ENCODE measurements at regions not wholly inside any gene's neighbourhood (a gene's known extent, or its start where the extent isn't known, plus 50 kb on each side); places are given as distances from the start of the nearest gene placed in this dataset.

DNA sequence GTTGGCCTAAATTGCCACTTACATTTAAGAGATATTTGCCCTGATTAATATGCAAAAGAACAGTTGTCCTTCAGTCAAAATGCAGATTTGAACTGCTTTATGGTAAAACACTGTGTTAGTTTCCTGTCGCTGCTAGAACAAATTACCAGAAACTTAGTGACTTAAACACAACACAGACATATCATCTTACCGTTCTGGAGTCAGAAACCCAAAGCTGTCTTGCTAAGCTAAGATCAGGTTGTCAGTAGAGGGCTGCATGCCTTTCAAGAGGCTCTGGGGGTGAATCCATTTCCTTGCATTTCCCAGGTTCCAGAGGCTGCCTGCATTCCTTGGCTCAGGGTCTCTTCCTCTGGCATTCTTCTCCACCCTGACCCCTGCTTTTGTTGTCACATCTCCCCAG is 149.5 kb downstream of the FAM161A start:
- ChIA-PET CTCF (no interaction called here), POLR2A (no interaction called here)
- H3K4me3 Mint-ChIP-seq (ENCODE audit: unreplicated experiment) = no peak overlapping the region

DNA sequence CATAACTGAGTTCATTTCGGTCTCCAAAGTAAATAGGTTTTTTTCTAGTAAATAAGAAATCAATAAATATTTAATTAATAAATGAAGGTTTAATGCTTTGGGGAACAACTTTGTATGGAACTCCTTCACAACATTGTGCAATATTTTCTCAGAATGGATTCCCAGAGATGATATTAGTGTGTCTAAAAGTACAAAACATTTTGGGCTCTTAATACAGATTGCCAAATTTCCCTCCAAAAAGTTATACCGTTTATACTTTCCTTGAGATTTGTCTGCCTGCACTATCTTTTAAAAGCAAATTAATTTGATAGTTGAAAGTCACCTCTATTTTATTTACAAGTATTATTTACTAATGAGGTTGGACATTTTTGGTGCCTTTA is 151.8 kb downstream of the FAM161A start:
- no peak for DNase-seq (ENCODE audit: unreplicated experiment)
- Mint-ChIP-seq H3K36me3 (ENCODE audit: insufficient read depth, unreplicated experiment) (no peaks in the 10 kb centered on the region), H3K9me3 (ENCODE audit: unreplicated experiment) (no peaks in the 10 kb centered on the region), H3K4me1 (ENCODE audit: insufficient read depth, unreplicated experiment) (no peaks in the 10 kb centered on the region), H3K27ac (ENCODE audit: low read depth, unreplicated experiment) (no peak overlapping the region), H3K4me3 (ENCODE audit: unreplicated experiment) (no peak overlapping the region), H3K27me3 (ENCODE audit: insufficient read depth, unreplicated experiment) (no peaks in the 10 kb centered on the region)
- TF ChIP-seq, protein P1, sequence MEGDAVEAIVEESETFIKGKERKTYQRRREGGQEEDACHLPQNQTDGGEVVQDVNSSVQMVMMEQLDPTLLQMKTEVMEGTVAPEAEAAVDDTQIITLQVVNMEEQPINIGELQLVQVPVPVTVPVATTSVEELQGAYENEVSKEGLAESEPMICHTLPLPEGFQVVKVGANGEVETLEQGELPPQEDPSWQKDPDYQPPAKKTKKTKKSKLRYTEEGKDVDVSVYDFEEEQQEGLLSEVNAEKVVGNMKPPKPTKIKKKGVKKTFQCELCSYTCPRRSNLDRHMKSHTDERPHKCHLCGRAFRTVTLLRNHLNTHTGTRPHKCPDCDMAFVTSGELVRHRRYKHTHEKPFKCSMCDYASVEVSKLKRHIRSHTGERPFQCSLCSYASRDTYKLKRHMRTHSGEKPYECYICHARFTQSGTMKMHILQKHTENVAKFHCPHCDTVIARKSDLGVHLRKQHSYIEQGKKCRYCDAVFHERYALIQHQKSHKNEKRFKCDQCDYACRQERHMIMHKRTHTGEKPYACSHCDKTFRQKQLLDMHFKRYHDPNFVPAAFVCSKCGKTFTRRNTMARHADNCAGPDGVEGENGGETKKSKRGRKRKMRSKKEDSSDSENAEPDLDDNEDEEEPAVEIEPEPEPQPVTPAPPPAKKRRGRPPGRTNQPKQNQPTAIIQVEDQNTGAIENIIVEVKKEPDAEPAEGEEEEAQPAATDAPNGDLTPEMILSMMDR (IDR thresholded peaks at IDR 0.05; ENCODE audit: unreplicated experiment) = no peak
- no TSS peak for BruUV-seq (replicated peaks)
- intact Hi-C loops (cut with micrococcal nuclease) = no loop called here
- CTCF ChIA-PET = interaction anchor here (0.6 to 0.8 kb wide), 2 partner anchors 71 to 88 kb away, joined by 3 read pairs; no protein-coding TSS in a partner anchor
- POLR2A ChIA-PET = interaction anchor here (1.5 kb wide), 1 partner anchor 9 kb away, joined by 4 read pairs; no protein-coding TSS in a partner anchor

More for the DNA sequence above, 149.5 kb downstream of the FAM161A start:
- Mint-ChIP-seq H3K27ac (ENCODE audit: low read depth, unreplicated experiment) (no peak overlapping the region), H3K4me1 (ENCODE audit: insufficient read depth, unreplicated experiment) (no peaks in the 10 kb centered on the region), H3K9me3 (ENCODE audit: unreplicated experiment) (no peaks in the 10 kb centered on the region), H3K36me3 (ENCODE audit: insufficient read depth, unreplicated experiment) (no peaks in the 10 kb centered on the region), H3K27me3 (ENCODE audit: insufficient read depth, unreplicated experiment) (no peaks in the 10 kb centered on the region)
- DNase-seq (ENCODE audit: unreplicated experiment) = no peak
- TF ChIP-seq, protein P1 (IDR thresholded peaks at IDR 0.05; ENCODE audit: unreplicated experiment) = no peak
- intact Hi-C loops (cut with micrococcal nuclease) = no loop called here
- no TSS peak for BruUV-seq (replicated peaks)

DNA sequence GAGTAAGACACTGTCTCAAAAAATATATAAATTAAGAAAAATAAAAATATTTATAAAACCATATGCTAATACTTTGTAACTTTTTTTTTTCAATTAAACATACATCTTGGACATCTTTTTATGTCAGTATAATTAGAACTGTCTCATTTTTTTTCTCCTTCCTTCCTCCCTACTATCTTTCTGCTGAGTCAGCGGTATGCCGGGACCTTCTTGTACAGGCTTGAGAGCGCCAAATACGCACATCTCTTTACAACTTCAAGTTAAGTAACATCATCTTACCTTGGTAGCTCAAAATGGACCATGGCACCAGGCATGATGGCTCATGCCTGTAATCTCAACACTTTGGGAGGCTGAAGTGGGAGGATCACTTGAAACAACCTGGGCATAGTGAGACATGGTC is 153.4 kb downstream of the FAM161A start:
- TF ChIP-seq, protein P1 (IDR thresholded peaks at IDR 0.05; ENCODE audit: unreplicated experiment) = no peak
- Mint-ChIP-seq H3K4me1 (ENCODE audit: insufficient read depth, unreplicated experiment) (no peaks in the 10 kb centered on the region), H3K36me3 (ENCODE audit: insufficient read depth, unreplicated experiment) (no peaks in the 10 kb centered on the region), H3K9me3 (ENCODE audit: unreplicated experiment) (no peaks in the 10 kb centered on the region), H3K27me3 (ENCODE audit: insufficient read depth, unreplicated experiment) (no peaks in the 10 kb centered on the region), H3K27ac (ENCODE audit: low read depth, unreplicated experiment) (no peak overlapping the region), H3K4me3 (ENCODE audit: unreplicated experiment) (no peak overlapping the region)
- POLR2A ChIA-PET = interaction anchor here (0.7 kb wide), 1 partner anchor 15 kb away, joined by 4 read pairs; no protein-coding TSS in a partner anchor
- DNase-seq (ENCODE audit: unreplicated experiment) = no peak
- CTCF ChIA-PET = no interaction called here
- intact Hi-C loops (cut with micrococcal nuclease) = no loop called here
- BruUV-seq (replicated peaks) = no TSS peak

DNA sequence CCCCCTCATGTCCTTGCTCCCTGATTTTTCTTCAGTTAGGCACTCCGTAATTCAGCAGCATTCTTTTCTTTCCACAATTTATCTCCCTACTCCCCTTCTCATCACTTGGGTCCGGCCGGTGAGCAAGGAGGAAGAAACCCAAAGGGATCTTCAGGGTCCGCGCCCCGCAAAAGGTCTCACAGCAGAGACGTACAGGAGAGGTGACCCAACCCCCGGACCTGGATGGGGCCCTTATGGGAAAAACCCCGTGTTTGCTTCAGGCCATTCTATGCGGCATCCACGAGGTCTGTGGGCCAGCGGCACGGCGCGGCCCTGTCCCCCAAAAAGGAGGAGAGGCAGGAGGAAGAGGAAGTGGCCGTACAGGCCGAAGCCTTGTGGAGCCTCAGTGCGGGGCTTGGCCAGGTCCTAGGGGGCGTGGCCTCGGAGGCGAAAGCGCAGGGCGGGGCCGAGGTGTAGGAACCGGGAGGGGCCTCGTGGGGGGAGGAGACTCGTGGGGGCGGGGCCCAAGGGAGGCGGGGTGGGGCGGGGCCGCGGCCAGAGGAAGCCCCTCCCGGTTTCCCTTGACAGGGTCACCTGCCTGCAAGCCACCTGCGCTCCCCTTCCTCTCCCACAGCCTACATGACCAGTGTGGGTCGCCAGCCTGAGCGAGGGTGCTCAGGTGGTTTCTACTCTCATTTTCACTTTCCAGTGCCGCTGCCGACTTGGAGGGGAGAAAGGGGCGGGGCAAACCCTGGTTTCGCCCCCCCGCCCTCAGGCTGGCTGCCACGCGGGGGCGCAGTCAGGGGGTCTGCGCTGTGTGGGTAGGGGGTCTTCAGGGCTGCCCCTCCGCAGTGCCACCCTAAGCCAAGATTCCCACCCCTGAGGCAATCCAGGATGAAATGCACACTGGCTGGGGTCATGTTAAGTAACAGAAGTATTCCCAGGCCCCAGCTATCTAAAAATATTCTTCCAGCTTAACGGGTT is 156.4 kb upstream of the XPO1 start:
- Mint-ChIP-seq H3K36me3 (ENCODE audit: insufficient read depth, unreplicated experiment) (no peaks in the 10 kb centered on the region), H3K9me3 (ENCODE audit: unreplicated experiment) (no peaks in the 10 kb centered on the region), H3K27me3 (ENCODE audit: insufficient read depth, unreplicated experiment) (no peaks in the 10 kb centered on the region), H3K4me1 (ENCODE audit: insufficient read depth, unreplicated experiment) (no peaks in the 10 kb centered on the region), H3K4me3 (ENCODE audit: unreplicated experiment) (peak overlapping the region; percentile 74), H3K27ac (ENCODE audit: low read depth, unreplicated experiment) (peak overlapping the region; percentile 66)
- POLR2A ChIA-PET = no interaction called here
- TF ChIP-seq, protein P1 (IDR thresholded peaks at IDR 0.05; ENCODE audit: unreplicated experiment) = peak; percentile 6
- CTCF ChIA-PET = interaction anchor here (0.7 kb wide), 1 partner anchor 13 kb away, joined by 3 read pairs; no protein-coding TSS in a partner anchor
- DNase-seq (ENCODE audit: unreplicated experiment) = peak; percentile 91
- intact Hi-C loops (cut with micrococcal nuclease) = loop anchor here (1.0 kb wide), 1 partner anchor 69 kb away; no protein-coding TSS in a partner anchor
- no TSS peak for BruUV-seq (replicated peaks)

Data from MCF 10A (cell line).